ENCODE measurements at regions not wholly inside any gene's neighbourhood (a gene's known extent, or its start where the extent isn't known, plus 50 kb on each side); places are given as distances from the start of the nearest gene placed in this dataset.

DNA sequence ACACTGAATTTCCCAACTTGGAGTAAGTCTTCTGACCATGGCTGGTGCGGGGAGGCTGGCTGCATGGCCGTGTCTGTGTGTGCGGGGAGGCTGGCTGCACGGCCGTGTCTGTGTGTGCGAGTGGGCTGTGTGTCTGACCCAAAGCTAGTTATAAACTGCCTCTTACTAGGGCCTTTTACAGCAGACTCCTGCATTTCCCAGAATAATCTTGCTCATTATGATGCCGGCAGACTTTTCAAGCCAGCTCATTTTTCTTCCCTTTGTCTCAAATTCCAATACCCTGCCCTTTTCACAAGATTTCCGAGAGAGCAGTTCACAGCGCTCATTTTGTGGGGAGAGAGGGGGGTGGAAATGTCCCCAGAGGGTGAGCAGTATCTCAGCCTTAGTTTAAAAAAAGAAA is 470.7 kb upstream of the BRINP1 start:
- DNase-seq: no peak
- Histone ChIP-seq H2AFZ (ENCODE audit: low read length) (no peak overlapping the region), H4K20me1 (ENCODE audit: insufficient read depth, low read length) (no peaks in the 10 kb centered on the region), H3K9me3 (replicated peaks; ENCODE audit: insufficient read depth, low read length) (no peaks in the 10 kb centered on the region), H3K36me3 (replicated peaks; ENCODE audit: insufficient read depth, low read length) (no peaks in the 10 kb centered on the region), H3K4me2 (ENCODE audit: low read depth, low read length) (no peak overlapping the region), H3F3A (ENCODE audit: insufficient read depth, low read length) (no peaks in the 10 kb centered on the region), H3K4me1 (ENCODE audit: low read length) (no peaks in the 10 kb centered on the region), H3K9ac (ENCODE audit: low read length) (no peak overlapping the region), H3K27me3 (replicated peaks; ENCODE audit: insufficient read depth, low read length) (no peaks in the 10 kb centered on the region), H3K79me2 (ENCODE audit: low read length) (no peaks in the 10 kb centered on the region), H3K9me2 (replicated peaks; ENCODE audit: insufficient read depth, low read length) (no peaks in the 10 kb centered on the region), H3K27ac (ENCODE audit: low read length) (no peak overlapping the region), H3K4me3 (ENCODE audit: low read length) (no peak overlapping the region)
- TF ChIP-seq EZH2phosphoT487 (IDR thresholded peaks at IDR 0.05; ENCODE audit: low read length): no peak
- TF ChIP-seq, protein P1, sequence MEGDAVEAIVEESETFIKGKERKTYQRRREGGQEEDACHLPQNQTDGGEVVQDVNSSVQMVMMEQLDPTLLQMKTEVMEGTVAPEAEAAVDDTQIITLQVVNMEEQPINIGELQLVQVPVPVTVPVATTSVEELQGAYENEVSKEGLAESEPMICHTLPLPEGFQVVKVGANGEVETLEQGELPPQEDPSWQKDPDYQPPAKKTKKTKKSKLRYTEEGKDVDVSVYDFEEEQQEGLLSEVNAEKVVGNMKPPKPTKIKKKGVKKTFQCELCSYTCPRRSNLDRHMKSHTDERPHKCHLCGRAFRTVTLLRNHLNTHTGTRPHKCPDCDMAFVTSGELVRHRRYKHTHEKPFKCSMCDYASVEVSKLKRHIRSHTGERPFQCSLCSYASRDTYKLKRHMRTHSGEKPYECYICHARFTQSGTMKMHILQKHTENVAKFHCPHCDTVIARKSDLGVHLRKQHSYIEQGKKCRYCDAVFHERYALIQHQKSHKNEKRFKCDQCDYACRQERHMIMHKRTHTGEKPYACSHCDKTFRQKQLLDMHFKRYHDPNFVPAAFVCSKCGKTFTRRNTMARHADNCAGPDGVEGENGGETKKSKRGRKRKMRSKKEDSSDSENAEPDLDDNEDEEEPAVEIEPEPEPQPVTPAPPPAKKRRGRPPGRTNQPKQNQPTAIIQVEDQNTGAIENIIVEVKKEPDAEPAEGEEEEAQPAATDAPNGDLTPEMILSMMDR (IDR thresholded peaks at IDR 0.05; ENCODE audit: low read length): no peak
- no peak for TF ChIP-seq EZH2 (optimal IDR thresholded peaks at IDR 0.05; ENCODE audit: low read depth, low read length)

DNA sequence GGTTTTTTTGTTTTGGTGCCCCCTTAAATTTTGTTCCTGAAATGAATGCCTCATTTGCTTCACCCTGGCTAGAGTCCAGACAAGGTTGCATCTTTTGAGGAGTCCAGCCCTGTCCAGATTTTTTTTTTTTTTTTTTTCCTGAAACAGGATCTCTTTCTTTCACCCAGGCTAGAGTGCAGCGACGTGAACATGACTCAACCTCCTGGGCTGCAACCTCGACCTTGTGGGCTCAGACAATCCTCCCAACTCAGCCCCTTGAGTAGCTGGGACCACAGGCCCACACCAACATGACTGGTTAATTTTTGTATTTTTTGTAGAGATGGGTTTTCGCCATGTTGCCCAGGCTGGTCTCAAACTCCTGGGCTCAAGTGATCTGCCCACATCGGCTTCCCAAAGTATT is 469.0 kb upstream of the BRINP1 start:
- H2AFZ ChIP-seq (ENCODE audit: low read length): no peak overlapping the region
- H3K27me3 ChIP-seq (replicated peaks; ENCODE audit: insufficient read depth, low read length): no peaks in the 10 kb centered on the region
- H3K79me2 ChIP-seq (ENCODE audit: low read length): no peaks in the 10 kb centered on the region
- H3K4me3 ChIP-seq (ENCODE audit: low read length): no peak overlapping the region
- no peaks in the 10 kb centered on the region for H3K4me1 ChIP-seq (ENCODE audit: low read length)
- H3K27ac ChIP-seq (ENCODE audit: low read length): no peak overlapping the region
- H3K36me3 ChIP-seq (replicated peaks; ENCODE audit: insufficient read depth, low read length): no peaks in the 10 kb centered on the region
- no peak for DNase-seq
- no peaks in the 10 kb centered on the region for H3K9me2 ChIP-seq (replicated peaks; ENCODE audit: insufficient read depth, low read length)
- H3F3A ChIP-seq (ENCODE audit: insufficient read depth, low read length): no peaks in the 10 kb centered on the region
- no peak overlapping the region for H3K4me2 ChIP-seq (ENCODE audit: low read depth, low read length)
- no peaks in the 10 kb centered on the region for H4K20me1 ChIP-seq (ENCODE audit: insufficient read depth, low read length)
- TF ChIP-seq EZH2 (optimal IDR thresholded peaks at IDR 0.05; ENCODE audit: low read depth, low read length) (no peak), EZH2phosphoT487 (IDR thresholded peaks at IDR 0.05; ENCODE audit: low read length) (no peak)
- TF ChIP-seq, protein P1 (IDR thresholded peaks at IDR 0.05; ENCODE audit: low read length): no peak
- H3K9ac ChIP-seq (ENCODE audit: low read length): no peak overlapping the region
- H3K9me3 ChIP-seq (replicated peaks; ENCODE audit: insufficient read depth, low read length): no peaks in the 10 kb centered on the region

DNA sequence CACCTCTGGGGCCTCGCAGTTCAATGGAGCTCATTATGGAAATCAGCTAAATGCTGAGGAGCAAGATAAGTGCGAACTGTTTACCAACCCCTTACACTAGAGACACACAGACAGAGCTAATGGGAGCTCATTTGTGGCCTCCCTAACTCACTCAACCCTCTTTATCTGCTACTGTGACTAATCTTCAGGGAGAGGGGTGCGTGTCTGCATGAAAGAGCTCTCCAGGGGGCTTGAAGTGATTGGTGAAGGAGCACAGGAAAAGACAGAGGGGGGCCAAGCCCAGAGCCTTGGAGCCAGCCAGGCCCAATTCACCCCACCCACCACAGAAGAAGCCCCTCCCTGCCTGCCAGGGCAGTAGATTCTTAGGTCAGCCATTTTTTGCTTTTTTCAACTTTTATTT is 466.8 kb upstream of the BRINP1 start:
- DNase-seq: no peak

DNA sequence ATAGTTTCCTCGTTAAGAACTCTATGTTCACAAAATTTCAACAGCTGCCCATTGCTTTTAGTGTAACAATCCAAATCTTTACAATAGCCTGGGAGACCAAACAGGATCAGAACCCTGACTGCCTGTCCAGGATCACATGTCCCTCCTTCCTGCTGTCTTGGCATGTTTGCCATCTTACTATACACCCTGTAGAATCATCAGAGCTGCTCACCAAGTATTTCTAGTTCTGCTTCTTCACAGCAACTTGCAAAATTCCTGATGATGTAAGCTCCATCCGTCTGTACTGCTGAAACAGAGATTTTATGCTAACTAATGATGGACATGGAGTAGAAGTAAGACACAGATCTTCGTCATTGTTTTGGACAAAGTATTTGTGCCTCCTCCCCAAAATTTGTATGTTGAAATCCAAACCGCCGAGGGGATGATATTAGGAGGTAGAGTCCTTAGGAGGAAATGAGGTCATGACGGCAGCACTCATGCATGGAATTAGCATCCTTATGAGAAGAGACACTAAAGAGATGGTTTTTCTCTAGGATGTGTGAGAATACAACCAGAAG is 464.9 kb upstream of the BRINP1 start:
- DNase-seq: no peak
- H4K20me1 ChIP-seq (ENCODE audit: insufficient read depth, low read length): no peaks in the 10 kb centered on the region
- H3K4me2 ChIP-seq (ENCODE audit: low read depth, low read length): no peak overlapping the region
- H3F3A ChIP-seq (ENCODE audit: insufficient read depth, low read length): no peaks in the 10 kb centered on the region
- no peaks in the 10 kb centered on the region for H3K27me3 ChIP-seq (replicated peaks; ENCODE audit: insufficient read depth, low read length)
- H3K79me2 ChIP-seq (ENCODE audit: low read length): no peaks in the 10 kb centered on the region
- TF ChIP-seq EZH2 (optimal IDR thresholded peaks at IDR 0.05; ENCODE audit: low read depth, low read length) (no peak), EZH2phosphoT487 (IDR thresholded peaks at IDR 0.05; ENCODE audit: low read length) (no peak)
- TF ChIP-seq, protein P1 (IDR thresholded peaks at IDR 0.05; ENCODE audit: low read length): no peak
- no peaks in the 10 kb centered on the region for H3K36me3 ChIP-seq (replicated peaks; ENCODE audit: insufficient read depth, low read length)
- no peaks in the 10 kb centered on the region for H3K9me3 ChIP-seq (replicated peaks; ENCODE audit: insufficient read depth, low read length)
- H2AFZ ChIP-seq (ENCODE audit: low read length): no peak overlapping the region
- no peak overlapping the region for H3K9ac ChIP-seq (ENCODE audit: low read length)
- H3K27ac ChIP-seq (ENCODE audit: low read length): no peak overlapping the region
- H3K4me3 ChIP-seq (ENCODE audit: low read length): no peak overlapping the region
- H3K4me1 ChIP-seq (ENCODE audit: low read length): no peaks in the 10 kb centered on the region
- H3K9me2 ChIP-seq (replicated peaks; ENCODE audit: insufficient read depth, low read length): no peaks in the 10 kb centered on the region

More for the DNA sequence above, 466.8 kb upstream of the BRINP1 start:
- no peaks in the 10 kb centered on the region for H3K27me3 ChIP-seq (replicated peaks; ENCODE audit: insufficient read depth, low read length)
- H3K36me3 ChIP-seq (replicated peaks; ENCODE audit: insufficient read depth, low read length): no peaks in the 10 kb centered on the region
- no peaks in the 10 kb centered on the region for H3F3A ChIP-seq (ENCODE audit: insufficient read depth, low read length)
- no peak for TF ChIP-seq EZH2phosphoT487 (IDR thresholded peaks at IDR 0.05; ENCODE audit: low read length)
- no peaks in the 10 kb centered on the region for H3K4me1 ChIP-seq (ENCODE audit: low read length)
- H3K4me3 ChIP-seq (ENCODE audit: low read length): no peak overlapping the region
- no peak overlapping the region for H3K9ac ChIP-seq (ENCODE audit: low read length)
- H2AFZ ChIP-seq (ENCODE audit: low read length): no peak overlapping the region
- no peaks in the 10 kb centered on the region for H3K9me2 ChIP-seq (replicated peaks; ENCODE audit: insufficient read depth, low read length)
- no peak overlapping the region for H3K27ac ChIP-seq (ENCODE audit: low read length)
- no peaks in the 10 kb centered on the region for H4K20me1 ChIP-seq (ENCODE audit: insufficient read depth, low read length)
- H3K79me2 ChIP-seq (ENCODE audit: low read length): no peaks in the 10 kb centered on the region
- no peak overlapping the region for H3K4me2 ChIP-seq (ENCODE audit: low read depth, low read length)
- no peaks in the 10 kb centered on the region for H3K9me3 ChIP-seq (replicated peaks; ENCODE audit: insufficient read depth, low read length)

Measured in MM.1S (cell line).